ELR (cell line): ENCODE measurements at regions not wholly inside any gene's neighbourhood (a gene's known extent, or its start where the extent isn't known, plus 50 kb on each side); places are given as distances from the start of the nearest gene placed in this dataset.
"Not testable (repeated sequence)": the region's sequence is repeated elsewhere in the genome, so short reads cannot be mapped to it uniquely, and the experiment has no call there.

Experiments used
- DNase-seq: peaks from one replicate; pipeline ENCODE4 v3.0.0-alpha.2; 2015; ENCODE audit warnings: low read depth

GRCh38 chr7:138169441-138169851 is 93.2 kb downstream of the AKR1D1 start:
- DNase-seq, result no peak

- no peak for DNase-seq
Measured at GRCh38 chr7:138170298-138170697, 94.0 kb downstream of the AKR1D1 start.

- no peak for DNase-seq
Measured at GRCh38 chr7:138170959-138171703, 94.9 kb downstream of the AKR1D1 start.

GRCh38 chr7:138173548-138173947 is 97.3 kb downstream of the AKR1D1 start:
- no peak for DNase-seq

- no peak for DNase-seq
Measured at GRCh38 chr7:138176060-138176459, 99.8 kb downstream of the AKR1D1 start.

- no peak for DNase-seq
Measured at GRCh38 chr7:138184191-138184590, 107.9 kb downstream of the AKR1D1 start.

- no peak for DNase-seq
Measured at GRCh38 chr7:138185132-138185908, 109.1 kb downstream of the AKR1D1 start.

- DNase-seq, result peak; percentile 67
Measured at GRCh38 chr7:138186951-138187351, 110.7 kb downstream of the AKR1D1 start.

GRCh38 chr7:138188290-138188858 is 112.1 kb downstream of the AKR1D1 start:
- DNase-seq, result no peak

- DNase-seq, result no peak
Measured at GRCh38 chr7:138194567-138194966, 118.3 kb downstream of the AKR1D1 start.

GRCh38 chr7:138195151-138195571 is 118.9 kb downstream of the AKR1D1 start:
- no peak for DNase-seq

- not testable (repeated sequence) for DNase-seq
Measured at GRCh38 chr7:138196503-138196946, 120.3 kb downstream of the AKR1D1 start.

- DNase-seq, result no peak
Measured at GRCh38 chr7:138196971-138197896, 121.0 kb downstream of the AKR1D1 start.

- DNase-seq, result no peak
Measured at GRCh38 chr7:138204285-138204981, 128.2 kb downstream of the AKR1D1 start.

- no peak for DNase-seq
Measured at GRCh38 chr7:138204982-138205298, 128.7 kb downstream of the AKR1D1 start.

- no peak for DNase-seq
Measured at GRCh38 chr7:138205614-138206150, 129.4 kb downstream of the AKR1D1 start.

GRCh38 chr7:138207555-138207971 is 131.3 kb downstream of the AKR1D1 start:
- DNase-seq, result no peak

- no peak for DNase-seq
Measured at GRCh38 chr7:138208142-138208570, 131.9 kb downstream of the AKR1D1 start.

- DNase-seq, result no peak
Measured at GRCh38 chr7:138208864-138209263, 132.6 kb downstream of the AKR1D1 start.

GRCh38 chr7:138212314-138212713 is 136.1 kb downstream of the AKR1D1 start:
- no peak for DNase-seq

GRCh38 chr7:138214926-138215325 is 138.7 kb downstream of the AKR1D1 start:
- no peak for DNase-seq
